ENCODE measurements at regions not wholly inside any gene's neighbourhood (a gene's known extent, or its start where the extent isn't known, plus 50 kb on each side); places are given as distances from the start of the nearest gene placed in this dataset.
A peak's percentile ranks its signal among the peaks of the same experiment; 100 is the strongest.

GRCh38 chr12:24560831-24561271, 388.1 kb downstream of the BCAT1 start:
- H3K36me3 Mint-ChIP-seq (ENCODE audit: low read depth, unreplicated experiment), result no peaks in the 10 kb centered on the region
- no peaks in the 10 kb centered on the region for H3K9me3 Mint-ChIP-seq (ENCODE audit: unreplicated experiment)
- peak overlapping the region; percentile 97 for H3K4me3 Mint-ChIP-seq (ENCODE audit: unreplicated experiment)
- peak overlapping the region; percentile 70 for H3K27ac Mint-ChIP-seq (ENCODE audit: unreplicated experiment)
- DNase-seq (ENCODE audit: low spot score), result no peak
- no peak for TF ChIP-seq CTCF (IDR thresholded peaks at IDR 0.05; ENCODE audit: unreplicated experiment)
- H3K27me3 Mint-ChIP-seq (ENCODE audit: unreplicated experiment), result peaks cover 6% of the 10 kb centered on the region
- peaks cover 11% of the 10 kb centered on the region for H3K4me1 Mint-ChIP-seq (ENCODE audit: unreplicated experiment)

- Mint-ChIP-seq H3K4me3 (ENCODE audit: unreplicated experiment) (no peak overlapping the region), H3K36me3 (ENCODE audit: low read depth, unreplicated experiment) (no peaks in the 10 kb centered on the region), H3K27ac (ENCODE audit: unreplicated experiment) (no peak overlapping the region), H3K27me3 (ENCODE audit: unreplicated experiment) (peaks cover 6% of the 10 kb centered on the region), H3K9me3 (ENCODE audit: unreplicated experiment) (no peaks in the 10 kb centered on the region), H3K4me1 (ENCODE audit: unreplicated experiment) (peaks cover 11% of the 10 kb centered on the region)
- TF ChIP-seq CTCF (IDR thresholded peaks at IDR 0.05; ENCODE audit: unreplicated experiment), result no peak
- no peak for DNase-seq (ENCODE audit: low spot score)
These were observed 388.6 kb downstream of the BCAT1 start for GRCh38 chr12:24560192-24560775.

- no peak overlapping the region for H3K4me3 Mint-ChIP-seq (ENCODE audit: unreplicated experiment)
- peak; percentile 20 for TF ChIP-seq CTCF (IDR thresholded peaks at IDR 0.05; ENCODE audit: unreplicated experiment)
- H3K27ac Mint-ChIP-seq (ENCODE audit: unreplicated experiment), result no peak overlapping the region
- H3K27me3 Mint-ChIP-seq (ENCODE audit: unreplicated experiment), result peaks cover 4% of the 10 kb centered on the region
- no peak for DNase-seq (ENCODE audit: low spot score)
- H3K4me1 Mint-ChIP-seq (ENCODE audit: unreplicated experiment), result peaks cover 7% of the 10 kb centered on the region
- no peaks in the 10 kb centered on the region for H3K36me3 Mint-ChIP-seq (ENCODE audit: low read depth, unreplicated experiment)
- no peaks in the 10 kb centered on the region for H3K9me3 Mint-ChIP-seq (ENCODE audit: unreplicated experiment)
These were observed 391.2 kb downstream of the BCAT1 start for GRCh38 chr12:24557738-24558137.

- no peak for DNase-seq (ENCODE audit: low spot score)
- TF ChIP-seq CTCF (IDR thresholded peaks at IDR 0.05; ENCODE audit: unreplicated experiment), result no peak
- Mint-ChIP-seq H3K36me3 (ENCODE audit: low read depth, unreplicated experiment) (no peaks in the 10 kb centered on the region), H3K4me3 (ENCODE audit: unreplicated experiment) (no peak overlapping the region), H3K27ac (ENCODE audit: unreplicated experiment) (no peak overlapping the region), H3K9me3 (ENCODE audit: unreplicated experiment) (no peaks in the 10 kb centered on the region), H3K27me3 (ENCODE audit: unreplicated experiment) (no peaks in the 10 kb centered on the region), H3K4me1 (ENCODE audit: unreplicated experiment) (peaks cover 1% of the 10 kb centered on the region)
These were observed 393.2 kb downstream of the BCAT1 start for GRCh38 chr12:24555730-24556129.

GRCh38 chr12:24554612-24555295, 394.1 kb downstream of the BCAT1 start:
- Mint-ChIP-seq H3K27ac (ENCODE audit: unreplicated experiment) (no peak overlapping the region), H3K4me1 (ENCODE audit: unreplicated experiment) (no peaks in the 10 kb centered on the region), H3K4me3 (ENCODE audit: unreplicated experiment) (no peak overlapping the region), H3K27me3 (ENCODE audit: unreplicated experiment) (no peaks in the 10 kb centered on the region), H3K36me3 (ENCODE audit: low read depth, unreplicated experiment) (no peaks in the 10 kb centered on the region), H3K9me3 (ENCODE audit: unreplicated experiment) (no peaks in the 10 kb centered on the region)
- TF ChIP-seq CTCF (IDR thresholded peaks at IDR 0.05; ENCODE audit: unreplicated experiment), result no peak
- DNase-seq (ENCODE audit: low spot score), result no peak

All from endothelial cell (in vitro differentiated cells).